B cell (primary cell): ENCODE measurements at regions not wholly inside any gene's neighbourhood (a gene's known extent, or its start where the extent isn't known, plus 50 kb on each side); places are given as distances from the start of the nearest gene placed in this dataset.

Experiments used
- ATAC-seq: fragments of 200-7000 bp; cut with Tn5 transposase; one replicate; pipeline ENCODE4 v1.10.0; 2021; ENCODE audit warnings: low read depth, mild to moderate bottlenecking, moderate number of reproducible peaks, moderate library complexity
- CTCF ChIA-PET: fragments of 350-600 bp; sonication (Branson Sonifier 250); formaldehyde crosslinking; loops from one replicate; lab custom pipeline; 2021; ENCODE audit warnings: antibody characterized with exemption, inconsistent platforms; lab: Charles Lee
- POLR2A ChIA-PET: fragments of 350-600 bp; sonication (Branson Sonifier 250); formaldehyde crosslinking; loops from one replicate; lab custom pipeline; 2021; ENCODE audit warnings: antibody characterized with exemption; lab: Charles Lee
- DNase-seq: peaks from one replicate; pipeline ENCODE4 v3.0.0; 2013
- H2AFZ ChIP-seq: 2 replicates; pipeline ENCODE4 v1.6.1; 2012; ENCODE audit warnings: mild to moderate bottlenecking, low read depth, low read length; ENCODE audit not compliant: insufficient read depth, poor library complexity, severe bottlenecking
- H3K27ac ChIP-seq, 2 donors: 1 replicate in 1 of 2; 2 replicates in 1 of 2; pipeline ENCODE4 v1.5.1; 2012 to 2013; ENCODE audit warnings: low read length in 2 of 2, mild to moderate bottlenecking in 2 of 2, moderate library complexity in 1 of 2
- H3K27me3 ChIP-seq, 4 experiments: fragments of 200-600 bp in 1 of 4; sonication (generic) in 1 of 4; replicated peaks in 1 of 4; 1 replicate in 2 of 4; 2 replicates in 2 of 4; pipeline versions ENCODE4 v1.6.1 to v1.7.0; 2013 to 2016; ENCODE audit warnings: low read length in 3 of 4, mild to moderate bottlenecking in 2 of 4, mixed read lengths in 1 of 4, moderate library complexity in 1 of 4; ENCODE audit not compliant: insufficient read depth in 4 of 4, control insufficient read depth in 3 of 4; ENCODE audit errors: control extremely low read depth in 1 of 4
- H3K36me3 ChIP-seq, 2 experiments: replicated peaks in 1 of 2; 1 replicate in 1 of 2; 2 replicates in 1 of 2; pipeline versions ENCODE4 v1.6.1 to v1.7.1; 2013; ENCODE audit warnings: low read length in 1 of 2; ENCODE audit not compliant: insufficient read depth in 2 of 2, control insufficient read depth in 1 of 2; ENCODE audit errors: control extremely low read depth in 1 of 2, extremely low read depth in 1 of 2
- H3K4me1 ChIP-seq, 2 donors: fragments of 200-600 bp in 1 of 2; sonication (generic) in 1 of 2; 1 replicate in 1 of 2; 2 replicates in 1 of 2; pipeline versions ENCODE4 v1.5.1 to v1.6.1; 2013 to 2017; ENCODE audit warnings: low read length in 2 of 2; ENCODE audit not compliant: control insufficient read depth in 2 of 2, insufficient read depth in 2 of 2
- H3K4me2 ChIP-seq: replicated peaks from 2 replicates; pipeline ENCODE3; 2012; ENCODE audit warnings: mild to moderate bottlenecking, low read depth, low read length; ENCODE audit not compliant: poor library complexity, severe bottlenecking
- H3K4me3 ChIP-seq, 5 experiments: fragments of 200-600 bp in 1 of 5; sonication (generic) in 1 of 5; 1 replicate in 3 of 5; 2 replicates in 2 of 5; pipeline versions ENCODE4 v1.5.1 to v1.7.0; 2011 to 2016; ENCODE audit warnings: low read length in 4 of 5, mild to moderate bottlenecking in 4 of 5, low read depth in 2 of 5, control low read depth in 1 of 5, moderate library complexity in 1 of 5; ENCODE audit not compliant: insufficient read depth in 1 of 5; ENCODE audit errors: control extremely low read depth in 1 of 5, extremely low read depth in 1 of 5
- H3K79me2 ChIP-seq: fragments of 200-600 bp; sonication (generic); one replicate; pipeline ENCODE4 v1.6.0; 2016; ENCODE audit warnings: low read length; ENCODE audit not compliant: control insufficient read depth, insufficient read depth
- H3K9ac ChIP-seq: fragments of 200-600 bp; sonication (generic); 2 replicates; pipeline ENCODE4 v1.6.1; 2017; ENCODE audit warnings: mild to moderate bottlenecking, low read length, moderate library complexity
- H3K9me3 ChIP-seq, 3 donors: one replicate each; pipeline versions ENCODE4 v1.6.1 to v1.7.1; 2013; ENCODE audit warnings: low read length in 2 of 3; ENCODE audit not compliant: control insufficient read depth in 2 of 3, insufficient read depth in 1 of 3; ENCODE audit errors: control extremely low read depth in 1 of 3
- H4K20me1 ChIP-seq: 2 replicates; pipeline ENCODE4 v1.6.0; 2012; ENCODE audit warnings: mild to moderate bottlenecking, low read length; ENCODE audit not compliant: insufficient read depth, control insufficient read depth, poor library complexity, severe bottlenecking
- H3K27ac Mint-ChIP-seq: one replicate; pipeline ENCODE4 v1.8.0; 2021; ENCODE audit warnings: mixed read lengths
- H3K27me3 Mint-ChIP-seq: one replicate; pipeline ENCODE4 v1.8.0; 2021; ENCODE audit warnings: mixed read lengths
- H3K4me1 Mint-ChIP-seq: one replicate; pipeline ENCODE4 v1.8.0; 2021; ENCODE audit warnings: mixed read lengths
- H3K4me3 Mint-ChIP-seq: one replicate; pipeline ENCODE4 v1.8.0; 2021; ENCODE audit warnings: mixed read lengths
- H3K9me3 Mint-ChIP-seq: one replicate; pipeline ENCODE4 v1.8.0; 2022; ENCODE audit warnings: mixed read lengths; ENCODE audit not compliant: insufficient read depth
- CTCF ChIP-seq: fragments of 200-600 bp; IDR thresholded peaks from one replicate; pipeline ENCODE4 v1.8.0; 2022; ENCODE audit warnings: antibody characterized with exemption, mild to moderate bottlenecking
- EZH2 ChIP-seq: IDR thresholded peaks from 2 replicates; pipeline ENCODE4 v1.6.1; 2012; ENCODE audit warnings: borderline replicate concordance, low read depth, mild to moderate bottlenecking, moderate library complexity, low read length; ENCODE audit not compliant: insufficient read depth, poor library complexity, severe bottlenecking
- WGBS: methylation state at CpG from one replicate; pipeline ENCODE4 v1.1.5; 2013; ENCODE audit warnings: missing lambda C conversion rate; ENCODE audit not compliant: insufficient coverage; 5-methylcytosine and 5-hydroxymethylcytosine counted together
- intact Hi-C: fragments of 100-400 bp; cut with micrococcal nuclease; formaldehyde crosslinking; loops from one replicate; pipeline ENCODE4 v1.10.0; 2022

GRCh38 chr3:124593442-124593829 is 136.8 kb upstream of the UMPS start:
- DNase-seq, result no peak

GRCh38 chr3:124594581-124594980 is 135.7 kb upstream of the UMPS start:
- no peaks in the 10 kb centered on the region for H3K9me3 Mint-ChIP-seq
- no CpG with 5 or more reads among the region's 1 CpG for WGBS
- no peak for ATAC-seq

More at GRCh38 chr3:124593442-124593829, 136.8 kb upstream of the UMPS start:
- intact Hi-C loops, result no loop called here
- no peak overlapping the region for H3K4me3 ChIP-seq
- CTCF ChIA-PET, result no interaction called here
- no peak for TF ChIP-seq CTCF
- no peak for TF ChIP-seq EZH2
- H3K4me1 ChIP-seq, result no peaks in the 10 kb centered on the region
- no peak overlapping the region for H3K27ac ChIP-seq
- H3K9me3 ChIP-seq, result no peaks in the 10 kb centered on the region
- no peak overlapping the region for H3K27ac Mint-ChIP-seq
- no peaks in the 10 kb centered on the region for H4K20me1 ChIP-seq
- H3K27me3 ChIP-seq, result peaks cover 0 to 3% (median 0%) of the 10 kb centered on the region in 4 experiments
- no peaks in the 10 kb centered on the region for H3K36me3 ChIP-seq
- no CpG with 5 or more reads among the region's 2 CpGs for WGBS
- no peaks in the 10 kb centered on the region for H3K9me3 Mint-ChIP-seq
- no peak overlapping the region for H3K9ac ChIP-seq
- no peak for ATAC-seq
- peaks cover 17% of the 10 kb centered on the region for H3K27me3 Mint-ChIP-seq
- H3K4me2 ChIP-seq, result no peak overlapping the region
- no peak overlapping the region for H3K4me3 Mint-ChIP-seq
- H2AFZ ChIP-seq, result no peak overlapping the region
- POLR2A ChIA-PET, result no interaction called here
- H3K4me1 Mint-ChIP-seq, result no peaks in the 10 kb centered on the region
- no peaks in the 10 kb centered on the region for H3K79me2 ChIP-seq

More at GRCh38 chr3:124594581-124594980, 135.7 kb upstream of the UMPS start:
- no peaks in the 10 kb centered on the region for H3K9me3 ChIP-seq
- peaks cover 0 to 3% (median 0%) of the 10 kb centered on the region in 4 experiments for H3K27me3 ChIP-seq
- H2AFZ ChIP-seq, result no peak overlapping the region
- no peak overlapping the region for H3K27ac ChIP-seq
- Mint-ChIP-seq H3K4me1 (no peaks in the 10 kb centered on the region), H3K4me3 (no peak overlapping the region), H3K27ac (no peak overlapping the region), H3K27me3 (peaks cover 10% of the 10 kb centered on the region)
- DNase-seq, result no peak
- H3K9ac ChIP-seq, result no peak overlapping the region
- intact Hi-C loops, result no loop called here
- H3K36me3 ChIP-seq, result no peaks in the 10 kb centered on the region
- H4K20me1 ChIP-seq, result no peaks in the 10 kb centered on the region
- H3K4me2 ChIP-seq, result no peak overlapping the region
- no peaks in the 10 kb centered on the region for H3K4me1 ChIP-seq
- no peak for TF ChIP-seq CTCF
- no peak for TF ChIP-seq EZH2
- ChIA-PET POLR2A (no interaction called here), CTCF (no interaction called here)
- no peaks in the 10 kb centered on the region for H3K79me2 ChIP-seq
- H3K4me3 ChIP-seq, result no peak overlapping the region
